ENCODE measurements at regions not wholly inside any gene's neighbourhood (a gene's known extent, or its start where the extent isn't known, plus 50 kb on each side); places are given as distances from the start of the nearest gene placed in this dataset.
A peak's percentile ranks its signal among the peaks of the same experiment; 100 is the strongest.

DNA sequence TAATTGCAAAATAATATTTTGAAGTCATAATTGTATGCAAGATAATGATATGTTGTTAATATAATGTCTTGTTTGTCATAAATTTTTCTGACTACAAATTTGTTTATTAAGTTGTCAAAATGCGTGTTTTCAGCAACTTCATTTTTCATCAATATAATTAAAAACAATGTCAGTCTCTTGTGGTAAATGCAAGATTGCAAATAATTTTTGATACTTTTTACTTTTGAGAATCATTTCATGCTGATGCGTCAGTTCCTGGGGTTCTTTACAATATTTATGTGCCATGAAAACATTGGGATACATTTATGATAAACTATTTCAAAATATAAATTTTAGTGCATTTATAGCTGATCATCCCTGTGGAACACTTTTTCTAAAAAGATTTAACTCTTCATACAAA, 1504.8 kb downstream of the BRD1 start:
- Histone ChIP-seq H3K4me1 (peaks cover 6 to 21% (median 8%) of the 10 kb centered on the region in 10 experiments; a peak in 14 of 20 replicates), H3K4me2 (no peak overlapping the region), H3K27me3 (no peaks in the 10 kb centered on the region), H3K27ac (no peak overlapping the region), H3K9ac (no peak overlapping the region), H3K36me3 (no peaks in the 10 kb centered on the region), H3K4me3 (no peak overlapping the region), H4K20me1 (no peaks in the 10 kb centered on the region), H3K9me3 (replicated peaks in 1 of 11) (peaks cover 0 to 12% (median 8%) of the 10 kb centered on the region in 11 experiments; a peak in 13 of 22 replicates)
- TF ChIP-seq Cebpa-rat (IDR thresholded peaks at IDR 0.05) = no peak

- H3K4me3 ChIP-seq = no peak overlapping the region
- no peak overlapping the region for H3K27ac ChIP-seq
- H3K36me3 ChIP-seq = no peaks in the 10 kb centered on the region
- peaks cover 0 to 12% (median 8%) of the 10 kb centered on the region in 11 experiments; a peak in 13 of 22 replicates for H3K9me3 ChIP-seq (replicated peaks in 1 of 11)
- no peak for TF ChIP-seq Cebpa-rat (IDR thresholded peaks at IDR 0.05)
- H3K9ac ChIP-seq = no peak overlapping the region
- H3K4me1 ChIP-seq = peaks cover 6 to 21% (median 8%) of the 10 kb centered on the region in 10 experiments; a peak in 14 of 20 replicates
- peak overlapping the region in 5 of 11 experiments; percentile 2 to 57 (median 35); a peak in 6 of 22 replicates for H3K4me2 ChIP-seq
- H4K20me1 ChIP-seq = no peaks in the 10 kb centered on the region
- H3K27me3 ChIP-seq = no peaks in the 10 kb centered on the region
Observed at GRCh38 chr22:48321986-48322545, 1505.6 kb downstream of the BRD1 start.

DNA sequence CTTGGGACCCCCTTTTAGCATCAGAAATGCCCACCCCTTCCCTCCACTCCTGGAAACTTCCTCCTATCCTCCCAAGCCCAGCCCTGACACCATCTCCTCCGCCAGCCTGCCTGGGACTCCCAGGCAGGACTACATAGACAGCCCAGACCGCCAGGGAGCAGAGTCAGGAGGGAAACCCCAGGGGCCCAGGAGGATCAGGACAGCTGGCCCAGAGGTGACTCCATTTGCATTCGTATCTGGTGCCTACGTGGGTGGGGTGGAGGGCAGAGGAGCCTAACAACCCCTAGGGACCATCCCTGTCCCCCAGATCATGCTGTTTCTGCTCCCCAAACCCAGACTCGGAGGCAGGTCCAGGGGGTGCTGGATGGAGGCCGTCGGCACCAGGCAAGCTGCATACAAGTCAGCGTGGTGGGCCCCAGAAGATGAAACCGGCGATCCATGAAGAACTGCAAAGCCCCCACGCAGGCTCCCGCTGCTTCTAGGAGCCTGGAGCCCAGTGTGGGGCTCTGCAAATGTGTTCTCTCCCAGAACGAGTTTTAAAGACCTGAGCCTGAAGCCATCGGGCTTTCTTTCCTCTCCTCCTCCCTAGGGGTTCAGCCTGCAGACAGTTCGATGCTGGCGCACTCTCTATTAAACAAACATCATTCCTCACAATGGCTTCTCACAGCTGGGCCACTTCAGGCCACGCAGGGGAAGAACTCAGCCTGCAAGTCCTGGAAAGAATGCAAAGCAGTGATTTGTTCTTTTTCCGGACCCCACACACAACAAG, 1506.8 kb downstream of the BRD1 start:
- H3K4me3 ChIP-seq = no peak overlapping the region
- peaks cover 0 to 12% (median 8%) of the 10 kb centered on the region in 11 experiments; a peak in 13 of 22 replicates for H3K9me3 ChIP-seq (replicated peaks in 1 of 11)
- no peaks in the 10 kb centered on the region for H3K27me3 ChIP-seq
- H3K36me3 ChIP-seq = no peaks in the 10 kb centered on the region
- H3K27ac ChIP-seq = no peak overlapping the region
- no peak for TF ChIP-seq Cebpa-rat (IDR thresholded peaks at IDR 0.05)
- H3K4me2 ChIP-seq = peak overlapping the region in 7 of 11 experiments; percentile 12 to 56 (median 54); a peak in 11 of 22 replicates
- H3K4me1 ChIP-seq = peaks cover 8 to 26% (median 16%) of the 10 kb centered on the region in 10 experiments; a peak in 18 of 20 replicates
- no peak overlapping the region for H3K9ac ChIP-seq
- H4K20me1 ChIP-seq = no peaks in the 10 kb centered on the region; a peak in 1 of 22 replicates

DNA sequence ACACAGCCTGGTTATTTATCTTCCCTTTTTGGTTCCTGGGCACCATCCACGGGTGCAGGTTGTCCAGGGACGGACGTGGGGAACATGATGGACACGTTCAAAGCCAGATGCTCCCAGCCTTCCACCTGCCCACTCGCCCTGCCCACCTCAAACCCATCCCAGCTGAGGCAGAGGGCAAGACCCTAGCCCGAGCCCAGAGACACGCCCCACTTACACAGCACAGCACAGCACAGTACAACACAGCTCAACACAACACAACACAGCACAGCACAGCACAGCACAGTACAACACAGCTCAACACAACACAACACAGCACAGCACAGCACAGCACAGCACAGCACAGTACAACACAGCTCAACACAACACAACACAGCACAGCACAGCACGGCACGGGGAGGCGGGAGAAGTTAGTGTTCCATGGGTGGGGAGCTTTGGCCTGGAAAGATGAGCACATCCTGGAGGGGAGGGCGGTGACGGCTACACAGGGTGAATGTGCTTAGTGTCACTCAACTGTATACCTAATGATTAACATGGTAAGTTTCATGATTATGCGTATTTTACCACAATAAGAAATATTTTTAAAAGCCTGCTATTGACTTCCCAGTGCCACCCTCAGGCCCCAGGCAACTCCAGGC, 1507.5 kb downstream of the BRD1 start:
- peaks cover 0 to 9% (median 7%) of the 10 kb centered on the region in 11 experiments; a peak in 13 of 22 replicates for H3K9me3 ChIP-seq (replicated peaks in 1 of 11)
- no peak overlapping the region for H3K27ac ChIP-seq
- no peaks in the 10 kb centered on the region for H3K27me3 ChIP-seq
- H3K36me3 ChIP-seq = no peaks in the 10 kb centered on the region
- no peak overlapping the region for H3K4me3 ChIP-seq
- H3K9ac ChIP-seq = no peak overlapping the region
- no peaks in the 10 kb centered on the region; a peak in 1 of 22 replicates for H4K20me1 ChIP-seq
- no peak for TF ChIP-seq Cebpa-rat (IDR thresholded peaks at IDR 0.05)
- H3K4me1 ChIP-seq = peaks cover 8 to 27% (median 19%) of the 10 kb centered on the region in 10 experiments; a peak in 18 of 20 replicates
- peak overlapping the region in 7 of 11 experiments; percentile 12 to 56 (median 54); a peak in 8 of 22 replicates for H3K4me2 ChIP-seq

DNA sequence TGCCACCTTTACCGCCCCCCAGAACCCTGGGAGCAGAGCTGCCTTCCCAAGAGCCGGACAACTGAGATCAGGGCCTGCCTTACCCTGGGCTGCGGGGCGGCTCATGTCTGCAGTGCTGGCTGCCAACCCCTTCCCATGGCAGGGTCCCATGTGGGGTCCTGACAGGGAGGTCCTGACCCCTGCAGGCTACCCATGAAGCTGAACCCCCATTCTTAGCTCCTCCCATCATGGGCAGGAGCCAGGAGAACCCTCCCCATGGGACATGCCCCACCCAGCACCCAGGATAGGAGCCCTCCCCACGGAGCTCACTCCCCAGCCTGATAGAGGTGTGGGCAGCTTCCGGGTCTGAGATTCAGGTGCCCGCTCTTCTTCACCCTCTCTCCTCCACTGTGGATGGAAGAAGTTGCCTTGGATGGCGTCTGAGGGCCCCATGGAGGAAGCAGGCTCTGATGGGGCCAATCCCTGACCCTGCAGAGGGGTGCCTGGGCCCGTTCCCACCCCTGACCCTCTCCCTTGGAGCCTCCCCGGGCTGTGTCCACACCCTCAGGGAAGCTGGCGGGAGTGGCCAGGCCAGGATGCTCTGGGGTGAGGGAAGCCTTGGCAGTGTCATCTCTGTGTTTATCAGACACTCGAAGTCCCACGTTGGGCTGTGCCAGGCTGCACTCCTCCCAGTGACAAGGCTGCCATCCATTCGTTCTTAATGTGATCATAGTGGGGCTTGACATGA, 1508.2 kb downstream of the BRD1 start:
- TF ChIP-seq Cebpa-rat (IDR thresholded peaks at IDR 0.05) = no peak
- H4K20me1 ChIP-seq = no peaks in the 10 kb centered on the region; a peak in 1 of 22 replicates
- no peaks in the 10 kb centered on the region for H3K27me3 ChIP-seq
- no peak overlapping the region for H3K4me3 ChIP-seq
- no peak overlapping the region for H3K4me2 ChIP-seq
- no peaks in the 10 kb centered on the region for H3K36me3 ChIP-seq
- H3K9ac ChIP-seq = no peak overlapping the region
- H3K4me1 ChIP-seq = peaks cover 8 to 27% (median 19%) of the 10 kb centered on the region in 10 experiments; a peak in 18 of 20 replicates
- H3K9me3 ChIP-seq (replicated peaks in 1 of 11) = peaks cover 0 to 3% (median 1%) of the 10 kb centered on the region in 11 experiments; a peak in 11 of 22 replicates
- H3K27ac ChIP-seq = no peak overlapping the region

DNA sequence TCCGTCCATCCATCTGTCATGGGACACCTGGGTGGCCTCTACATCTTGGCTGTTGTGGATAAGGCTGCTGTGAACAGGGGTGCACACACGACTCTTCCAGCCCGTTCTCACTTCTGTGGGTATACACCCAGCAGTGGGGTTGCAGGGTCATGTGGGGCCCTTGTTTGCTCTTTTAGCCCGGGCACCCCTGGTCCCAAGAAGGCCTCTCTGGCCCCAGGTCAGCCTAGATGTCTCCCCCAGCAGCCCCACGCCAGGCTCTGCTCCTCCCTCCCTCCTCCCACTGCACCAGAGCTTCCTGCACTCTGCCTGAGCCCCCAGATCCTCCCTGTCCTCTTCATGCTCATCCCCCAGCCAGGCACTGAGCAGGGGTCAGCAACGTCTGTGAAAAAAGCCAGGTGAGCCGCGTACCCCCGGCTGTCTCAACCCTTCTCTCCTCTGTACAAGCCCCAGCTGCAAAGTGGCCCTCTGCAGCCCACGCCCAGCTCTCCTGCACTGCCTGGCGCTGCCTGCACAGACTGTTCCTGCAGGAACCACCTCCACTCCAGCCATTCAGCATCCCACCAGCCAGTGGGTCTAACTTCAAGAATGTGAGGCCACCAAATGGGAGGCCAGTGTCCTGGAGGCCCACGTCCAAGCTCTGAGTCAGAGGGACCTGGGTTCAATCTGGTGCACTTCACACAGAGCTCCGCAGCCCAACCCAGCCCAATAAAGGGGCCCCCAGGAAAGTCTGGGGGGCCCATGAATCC, 1508.9 kb downstream of the BRD1 start:
- Histone ChIP-seq H3K27me3 (no peaks in the 10 kb centered on the region), H3K4me3 (no peak overlapping the region), H4K20me1 (no peaks in the 10 kb centered on the region; a peak in 1 of 22 replicates), H3K4me1 (peaks cover 8 to 27% (median 19%) of the 10 kb centered on the region in 10 experiments; a peak in 18 of 20 replicates), H3K9me3 (replicated peaks in 1 of 11) (peaks cover 0 to 6% (median 0%) of the 10 kb centered on the region in 11 experiments; a peak in 4 of 22 replicates), H3K9ac (no peak overlapping the region), H3K4me2 (no peak overlapping the region), H3K36me3 (no peaks in the 10 kb centered on the region), H3K27ac (no peak overlapping the region)
- TF ChIP-seq Cebpa-rat (IDR thresholded peaks at IDR 0.05) = no peak

DNA sequence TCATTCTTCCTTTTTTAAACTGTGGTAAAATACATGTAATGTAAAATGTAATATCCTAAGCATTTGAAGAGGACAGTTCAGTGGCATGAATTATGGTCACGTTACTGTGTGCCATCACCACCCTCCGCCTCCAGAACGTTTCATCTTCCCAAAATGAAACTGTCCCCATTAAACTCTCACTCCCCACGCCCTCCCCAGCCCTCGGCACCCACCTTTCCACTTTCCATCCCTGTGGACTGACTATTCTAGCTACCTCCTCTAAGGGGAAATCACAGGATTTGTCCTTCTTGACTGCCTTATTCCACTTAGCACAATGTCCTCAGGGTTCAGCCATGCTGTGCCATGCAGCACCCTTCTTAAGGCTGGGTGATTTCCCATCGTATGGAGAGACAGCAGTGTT, 1509.5 kb downstream of the BRD1 start:
- no peak overlapping the region for H3K27ac ChIP-seq
- no peak for TF ChIP-seq Cebpa-rat (IDR thresholded peaks at IDR 0.05)

More for the DNA sequence above, 1509.5 kb downstream of the BRD1 start:
- Histone ChIP-seq H4K20me1 (no peaks in the 10 kb centered on the region; a peak in 1 of 22 replicates), H3K9me3 (replicated peaks in 1 of 11) (peaks cover 3 to 10% (median 6%) of the 10 kb centered on the region in 11 experiments; a peak in 15 of 22 replicates), H3K36me3 (no peaks in the 10 kb centered on the region), H3K4me3 (no peak overlapping the region), H3K4me1 (peaks cover 8 to 27% (median 19%) of the 10 kb centered on the region in 10 experiments; a peak in 18 of 20 replicates), H3K9ac (no peak overlapping the region), H3K4me2 (no peak overlapping the region), H3K27me3 (no peaks in the 10 kb centered on the region)
